ENCODE measurements at regions not wholly inside any gene's neighbourhood (a gene's known extent, or its start where the extent isn't known, plus 50 kb on each side); places are given as distances from the start of the nearest gene placed in this dataset.
"Not testable (repeated sequence)": the region's sequence is repeated elsewhere in the genome, so short reads cannot be mapped to it uniquely, and the experiment has no call there.

- TF ChIP-seq, protein P1, sequence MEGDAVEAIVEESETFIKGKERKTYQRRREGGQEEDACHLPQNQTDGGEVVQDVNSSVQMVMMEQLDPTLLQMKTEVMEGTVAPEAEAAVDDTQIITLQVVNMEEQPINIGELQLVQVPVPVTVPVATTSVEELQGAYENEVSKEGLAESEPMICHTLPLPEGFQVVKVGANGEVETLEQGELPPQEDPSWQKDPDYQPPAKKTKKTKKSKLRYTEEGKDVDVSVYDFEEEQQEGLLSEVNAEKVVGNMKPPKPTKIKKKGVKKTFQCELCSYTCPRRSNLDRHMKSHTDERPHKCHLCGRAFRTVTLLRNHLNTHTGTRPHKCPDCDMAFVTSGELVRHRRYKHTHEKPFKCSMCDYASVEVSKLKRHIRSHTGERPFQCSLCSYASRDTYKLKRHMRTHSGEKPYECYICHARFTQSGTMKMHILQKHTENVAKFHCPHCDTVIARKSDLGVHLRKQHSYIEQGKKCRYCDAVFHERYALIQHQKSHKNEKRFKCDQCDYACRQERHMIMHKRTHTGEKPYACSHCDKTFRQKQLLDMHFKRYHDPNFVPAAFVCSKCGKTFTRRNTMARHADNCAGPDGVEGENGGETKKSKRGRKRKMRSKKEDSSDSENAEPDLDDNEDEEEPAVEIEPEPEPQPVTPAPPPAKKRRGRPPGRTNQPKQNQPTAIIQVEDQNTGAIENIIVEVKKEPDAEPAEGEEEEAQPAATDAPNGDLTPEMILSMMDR (IDR thresholded peaks at IDR 0.05), result no peak
- TF ChIP-seq POLR2A (IDR thresholded peaks at IDR 0.05), result no peak
- TF ChIP-seq POLR2AphosphoS5 (IDR thresholded peaks at IDR 0.05; ENCODE audit: insufficient read depth in 1 of 2, low read depth in 1 of 2), result no peak
- H3K4me3 ChIP-seq, result no peak overlapping the region
- intact Hi-C loops (cut with DNase I), result no loop called here
- no peaks in the 10 kb centered on the region for H3K9me3 ChIP-seq
- H3K36me3 ChIP-seq, result no peaks in the 10 kb centered on the region
- no peak overlapping the region for H3K27ac ChIP-seq
- no peaks in the 10 kb centered on the region for H3K27me3 ChIP-seq
- DNase-seq (ENCODE audit: extremely low spot score in 2 of 2), result no peak
- H3K4me1 ChIP-seq, result no peaks in the 10 kb centered on the region
Measured at GRCh38 chr7:140261522-140261921, 84.7 kb upstream of the KDM7A start.

DNA sequence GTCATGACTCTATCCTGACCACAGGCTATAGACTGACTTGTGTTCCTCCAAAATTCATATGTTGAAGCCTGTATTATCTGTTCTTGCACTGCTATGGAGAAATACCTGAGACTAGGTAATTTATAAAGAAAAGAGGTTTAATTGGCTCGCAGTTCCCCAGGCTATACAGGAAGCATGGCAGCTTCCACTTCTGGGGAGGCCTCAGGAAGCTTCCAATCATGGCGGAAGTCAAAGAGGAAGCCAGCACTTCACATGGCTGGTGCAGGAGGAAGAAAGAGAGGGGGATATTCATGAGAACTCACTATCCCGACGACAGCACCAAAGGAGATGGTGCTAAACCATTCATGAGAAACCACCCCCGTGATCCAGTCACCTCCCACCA is 84.3 kb upstream of the KDM7A start:
- intact Hi-C loops (cut with DNase I), result no loop called here
- no peak for DNase-seq (ENCODE audit: extremely low spot score in 2 of 2)
- Histone ChIP-seq H3K27me3 (no peaks in the 10 kb centered on the region), H3K9me3 (no peaks in the 10 kb centered on the region), H3K4me3 (no peak overlapping the region), H3K4me1 (no peaks in the 10 kb centered on the region), H3K36me3 (no peaks in the 10 kb centered on the region), H3K27ac (no peak overlapping the region)
- no peak for TF ChIP-seq POLR2AphosphoS5 (IDR thresholded peaks at IDR 0.05; ENCODE audit: insufficient read depth in 1 of 2, low read depth in 1 of 2)
- TF ChIP-seq POLR2A (IDR thresholded peaks at IDR 0.05), result no peak
- TF ChIP-seq, protein P1 (IDR thresholded peaks at IDR 0.05), result no peak

DNA sequence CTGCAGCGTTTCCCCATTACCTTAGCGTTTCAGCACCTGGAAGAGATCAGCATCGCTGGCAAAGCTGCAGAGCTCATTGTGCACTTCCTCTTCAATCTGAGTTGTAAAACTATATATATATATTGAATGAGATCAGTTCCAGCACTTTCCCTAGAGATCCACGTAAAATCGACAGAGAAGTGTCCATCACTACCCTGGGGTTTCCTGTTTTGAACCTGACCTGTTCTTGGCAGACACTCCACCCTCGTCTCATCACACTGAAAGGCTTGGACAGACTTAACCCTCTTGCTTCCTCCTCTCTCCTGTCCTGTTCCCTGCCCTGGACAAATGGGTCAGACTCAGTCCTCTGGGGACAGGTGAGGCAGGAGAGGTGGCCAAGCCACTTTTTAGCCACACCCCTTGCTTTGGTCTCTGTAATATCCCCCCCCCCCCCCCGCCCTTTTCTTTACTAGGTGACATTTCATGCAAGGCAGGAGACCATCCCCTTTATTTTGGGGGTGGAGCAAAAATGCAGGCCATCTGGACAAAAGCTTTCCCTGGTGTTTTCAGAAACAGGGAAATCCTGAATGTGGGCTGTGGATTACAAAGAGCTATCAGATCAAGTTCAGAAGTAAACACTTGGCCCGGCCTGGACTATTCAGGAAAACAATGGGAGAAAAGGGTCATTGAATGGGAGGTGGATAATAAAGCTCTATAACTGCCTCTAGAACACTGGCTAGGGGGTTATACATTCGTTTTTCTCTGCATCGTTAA is 83.7 kb upstream of the KDM7A start:
- no peaks in the 10 kb centered on the region for H3K9me3 ChIP-seq
- H3K4me1 ChIP-seq, result no peaks in the 10 kb centered on the region
- DNase-seq (ENCODE audit: extremely low spot score in 2 of 2), result no peak
- H3K27ac ChIP-seq, result no peak overlapping the region
- TF ChIP-seq, protein P1 (IDR thresholded peaks at IDR 0.05), result no peak
- TF ChIP-seq POLR2A (IDR thresholded peaks at IDR 0.05) (no peak), POLR2AphosphoS5 (IDR thresholded peaks at IDR 0.05; ENCODE audit: insufficient read depth in 1 of 2, low read depth in 1 of 2) (no peak)
- no peaks in the 10 kb centered on the region for H3K36me3 ChIP-seq
- no peaks in the 10 kb centered on the region for H3K27me3 ChIP-seq
- no peak overlapping the region for H3K4me3 ChIP-seq
- intact Hi-C loops (cut with DNase I), result no loop called here

DNA sequence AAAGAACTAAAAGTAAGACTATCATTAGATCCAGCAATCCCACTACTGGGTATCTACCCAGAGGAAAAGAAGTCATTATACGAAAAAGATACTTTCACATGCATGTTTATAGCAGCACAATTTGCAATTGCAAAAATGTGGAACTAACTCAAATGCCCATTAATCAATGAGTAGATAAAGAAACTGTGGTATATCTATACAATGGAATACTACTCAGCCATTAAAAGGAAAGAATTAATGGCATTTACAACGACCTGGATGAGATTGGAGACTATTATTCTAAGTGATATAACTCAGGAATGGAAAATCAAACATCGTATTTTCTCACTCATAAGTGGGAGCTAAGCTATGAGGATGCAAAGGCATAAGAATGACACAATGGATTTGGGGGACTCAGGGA is 80.5 kb upstream of the KDM7A start:
- H3K27me3 ChIP-seq; H3K4me1 ChIP-seq; DNase-seq (ENCODE audit: extremely low spot score in 2 of 2); H3K36me3 ChIP-seq; H3K9me3 ChIP-seq; H3K4me3 ChIP-seq; H3K27ac ChIP-seq; intact Hi-C loops (cut with DNase I): not testable (repeated sequence)

- intact Hi-C loops (cut with DNase I); H3K4me3 ChIP-seq; H3K27me3 ChIP-seq; H3K9me3 ChIP-seq; H3K36me3 ChIP-seq; DNase-seq (ENCODE audit: extremely low spot score in 2 of 2); H3K4me1 ChIP-seq; H3K27ac ChIP-seq: not testable (repeated sequence)
Measured at GRCh38 chr7:140254976-140255375, 78.2 kb upstream of the KDM7A start.

GRCh38 chr7:140249036-140249806 is 72.4 kb upstream of the KDM7A start:
- Histone ChIP-seq H3K4me1 (peaks cover 7% of the 10 kb centered on the region), H3K4me3 (no peak overlapping the region), H3K27me3 (no peaks in the 10 kb centered on the region), H3K27ac (no peak overlapping the region), H3K9me3 (no peaks in the 10 kb centered on the region), H3K36me3 (no peaks in the 10 kb centered on the region)
- TF ChIP-seq POLR2A (IDR thresholded peaks at IDR 0.05) (no peak), POLR2AphosphoS5 (IDR thresholded peaks at IDR 0.05; ENCODE audit: insufficient read depth in 1 of 2, low read depth in 1 of 2) (no peak)
- TF ChIP-seq, protein P1 (IDR thresholded peaks at IDR 0.05), result no peak
- no peak for DNase-seq (ENCODE audit: extremely low spot score in 2 of 2)
- intact Hi-C loops (cut with DNase I), result no loop called here
